Peyer's patch (tissue), 4 donors: ENCODE measurements at regions not wholly inside any gene's neighbourhood (a gene's known extent, or its start where the extent isn't known, plus 50 kb on each side); places are given as distances from the start of the nearest gene placed in this dataset.

Experiments
- POLR2A ChIP-seq, 2 donors: fragments of 450-650 bp; IDR thresholded peaks; one replicate each; pipeline ENCODE4 v1.5.1; 2017; ENCODE audit warnings: antibody characterized with exemption in 2 of 2, mild to moderate bottlenecking in 2 of 2, moderate library complexity in 2 of 2
- TF ChIP-seq, protein P1 (sequence below), 6 experiments: fragments of 450-650 bp in 4 of 6; fragments of 200-600 bp in 2 of 6; sonication (generic) in 1 of 6; IDR thresholded peaks; one replicate each; pipeline ENCODE4 v1.5.1; 2017 to 2019; ENCODE audit warnings: antibody characterized with exemption in 6 of 6, mild to moderate bottlenecking in 3 of 6, moderate library complexity in 1 of 6

DNA sequence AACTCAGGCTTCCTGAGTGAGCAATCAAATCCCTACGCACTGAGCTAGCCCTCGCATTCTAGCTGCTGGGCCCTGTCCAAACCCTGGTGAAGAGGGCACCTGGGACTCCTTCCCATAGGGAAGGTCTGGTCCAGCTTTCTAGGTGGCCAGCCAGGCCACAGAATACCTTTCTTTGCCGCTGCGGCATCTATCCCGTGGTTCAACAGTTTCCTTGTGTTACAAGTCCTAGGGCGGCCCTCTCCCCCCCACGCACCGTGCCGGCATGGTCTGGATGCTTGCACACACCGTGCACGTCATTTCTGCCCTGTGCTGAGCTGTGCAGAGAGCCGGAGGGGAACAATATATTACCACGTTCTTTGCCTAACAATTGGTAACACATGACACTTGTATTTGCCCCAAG, 164.6 kb upstream of the TSHZ3 start:
- TF ChIP-seq, protein P1, sequence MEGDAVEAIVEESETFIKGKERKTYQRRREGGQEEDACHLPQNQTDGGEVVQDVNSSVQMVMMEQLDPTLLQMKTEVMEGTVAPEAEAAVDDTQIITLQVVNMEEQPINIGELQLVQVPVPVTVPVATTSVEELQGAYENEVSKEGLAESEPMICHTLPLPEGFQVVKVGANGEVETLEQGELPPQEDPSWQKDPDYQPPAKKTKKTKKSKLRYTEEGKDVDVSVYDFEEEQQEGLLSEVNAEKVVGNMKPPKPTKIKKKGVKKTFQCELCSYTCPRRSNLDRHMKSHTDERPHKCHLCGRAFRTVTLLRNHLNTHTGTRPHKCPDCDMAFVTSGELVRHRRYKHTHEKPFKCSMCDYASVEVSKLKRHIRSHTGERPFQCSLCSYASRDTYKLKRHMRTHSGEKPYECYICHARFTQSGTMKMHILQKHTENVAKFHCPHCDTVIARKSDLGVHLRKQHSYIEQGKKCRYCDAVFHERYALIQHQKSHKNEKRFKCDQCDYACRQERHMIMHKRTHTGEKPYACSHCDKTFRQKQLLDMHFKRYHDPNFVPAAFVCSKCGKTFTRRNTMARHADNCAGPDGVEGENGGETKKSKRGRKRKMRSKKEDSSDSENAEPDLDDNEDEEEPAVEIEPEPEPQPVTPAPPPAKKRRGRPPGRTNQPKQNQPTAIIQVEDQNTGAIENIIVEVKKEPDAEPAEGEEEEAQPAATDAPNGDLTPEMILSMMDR (IDR thresholded peaks at IDR 0.05), result no peak
- no peak for TF ChIP-seq POLR2A (IDR thresholded peaks at IDR 0.05)
